ENCODE measurements at regions not wholly inside any gene's neighbourhood (a gene's known extent, or its start where the extent isn't known, plus 50 kb on each side); places are given as distances from the start of the nearest gene placed in this dataset.

DNA sequence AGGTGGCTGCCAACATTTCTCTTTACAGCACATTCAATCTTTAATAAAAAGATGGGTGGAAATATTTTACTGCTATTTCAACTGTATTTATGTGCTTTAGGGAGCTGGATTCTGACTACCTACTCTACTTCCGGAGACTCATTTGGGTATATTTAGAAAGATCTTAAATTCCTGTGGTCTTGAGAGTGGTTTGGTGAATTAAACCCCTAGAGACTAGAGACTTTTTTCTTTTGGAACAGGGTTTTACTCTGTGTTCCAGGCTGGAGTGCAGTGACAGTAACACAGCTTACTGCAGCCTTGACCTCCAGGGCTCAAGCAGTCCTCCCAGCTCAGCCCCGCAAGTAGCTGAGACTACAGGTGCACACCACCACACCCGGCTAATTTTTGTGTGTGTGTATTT, 79.0 kb upstream of the HABP2 start:
- Histone ChIP-seq H3K4me3 (no peak overlapping the region), H3K27me3 (ENCODE audit: control insufficient read depth in 2 of 2, insufficient read depth in 2 of 2, low read length in 2 of 2) (no peaks in the 10 kb centered on the region; a peak in 1 of 5 replicates), H3K79me2 (ENCODE audit: control insufficient read depth, insufficient read depth, low read length) (no peaks in the 10 kb centered on the region), H4K20me1 (replicated peaks; ENCODE audit: control insufficient read depth, insufficient read depth, low read length) (no peaks in the 10 kb centered on the region), H3K36me3 (ENCODE audit: control insufficient read depth, insufficient read depth, low read length) (no peaks in the 10 kb centered on the region), H3K9ac (ENCODE audit: insufficient read depth in 1 of 2, low read depth in 2 of 2, low read length in 2 of 2) (no peak overlapping the region), H3K27ac (ENCODE audit: extremely low read depth, low read depth, low read length) (no peak overlapping the region), H3K4me1 (replicated peaks in 1 of 2; ENCODE audit: control insufficient read depth in 2 of 2, insufficient read depth in 2 of 2, low read length in 2 of 2) (no peaks in the 10 kb centered on the region), H2AFZ (ENCODE audit: low read depth, low read length) (no peak overlapping the region), H3K9me3 (replicated peaks; ENCODE audit: control insufficient read depth, insufficient read depth, low read depth, low read length) (no peaks in the 10 kb centered on the region), H3K9me1 (ENCODE audit: control insufficient read depth, insufficient read depth, low read length) (no peaks in the 10 kb centered on the region), H3K4me2 (ENCODE audit: insufficient read depth, low read length) (no peak overlapping the region)
- ATAC-seq (no peak), FAIRE-seq (no peak), DNase-seq (ENCODE audit: extremely low read depth in 1 of 4, low spot score in 3 of 4) (no peak)
- no TSS peak for BruUV-seq (replicated peaks)
- CTCF ChIA-PET (ENCODE audit: low intra/inter-chr PET ratio), result no interaction called here
- in situ Hi-C loops (cut with MboI) (no loop called here), intact Hi-C loops (cut with micrococcal nuclease) (no loop called here)
- TF ChIP-seq HDAC3 (IDR thresholded peaks at IDR 0.05; ENCODE audit: borderline replicate concordance, partially characterized antibody) (no peak), SRF (CRISPR knock-in tag; IDR thresholded peaks at IDR 0.05) (no peak), ELF1 (tag; IDR thresholded peaks at IDR 0.05) (no peak), MIER1 (IDR thresholded peaks at IDR 0.05; ENCODE audit: low read depth) (no peak), NR1H2 (CRISPR knock-in tag; IDR thresholded peaks at IDR 0.05) (no peak), SREBF1 (IDR thresholded peaks at IDR 0.05; ENCODE audit: borderline replicate concordance, low read depth, low read length) (no peak), ZNF165 (CRISPR knock-in tag; IDR thresholded peaks at IDR 0.05; ENCODE audit: borderline replicate concordance) (no peak)
- POLR2A ChIA-PET, result interaction anchor here (0.7 kb wide), 1 partner anchor 13 kb away, joined by 3 read pairs; no protein-coding TSS in a partner anchor
- 0% methylated on average over 2 of the region's 3 CpGs for WGBS (ENCODE audit: insufficient coverage, low coverage, missing lambda C conversion rate)

GRCh38 chr10:113474752-113475151, 78.1 kb upstream of the HABP2 start:
- ATAC-seq, result no peak
- H3K79me2 ChIP-seq (ENCODE audit: control insufficient read depth, insufficient read depth, low read length), result no peaks in the 10 kb centered on the region
- in situ Hi-C loops (cut with MboI), result no loop called here

More at GRCh38 chr10:113474752-113475151, 78.1 kb upstream of the HABP2 start:
- CTCF ChIA-PET (ENCODE audit: low intra/inter-chr PET ratio), result no interaction called here
- intact Hi-C loops (cut with micrococcal nuclease), result no loop called here
- no peaks in the 10 kb centered on the region; a peak in 1 of 5 replicates for H3K27me3 ChIP-seq (ENCODE audit: control insufficient read depth in 2 of 2, insufficient read depth in 2 of 2, low read length in 2 of 2)
- H3K4me2 ChIP-seq (ENCODE audit: insufficient read depth, low read length), result no peak overlapping the region
- no peak for FAIRE-seq
- H3K4me3 ChIP-seq, result no peak overlapping the region
- H4K20me1 ChIP-seq (replicated peaks; ENCODE audit: control insufficient read depth, insufficient read depth, low read length), result no peaks in the 10 kb centered on the region
- no peak overlapping the region for H3K27ac ChIP-seq (ENCODE audit: extremely low read depth, low read depth, low read length)
- no peaks in the 10 kb centered on the region for H3K9me1 ChIP-seq (ENCODE audit: control insufficient read depth, insufficient read depth, low read length)
- POLR2A ChIA-PET, result interaction anchor here (0.6 to 0.8 kb wide), 2 partner anchors 20 to 173 kb away, joined by 3 read pairs; no protein-coding TSS in a partner anchor
- no peak overlapping the region for H2AFZ ChIP-seq (ENCODE audit: low read depth, low read length)
- no peaks in the 10 kb centered on the region for H3K36me3 ChIP-seq (ENCODE audit: control insufficient read depth, insufficient read depth, low read length)
- DNase-seq (ENCODE audit: extremely low read depth in 1 of 4, low spot score in 3 of 4), result no peak
- 7% methylated on average over 2 of the region's 2 CpGs for WGBS (ENCODE audit: insufficient coverage, low coverage, missing lambda C conversion rate)
- TF ChIP-seq NCOA6 (IDR thresholded peaks at IDR 0.05) (no peak), LARP7 (IDR thresholded peaks at IDR 0.05) (no peak), HMGXB4 (CRISPR knock-in tag; IDR thresholded peaks at IDR 0.05) (no peak), ETS2 (tag; IDR thresholded peaks at IDR 0.05; ENCODE audit: borderline replicate concordance, poor library complexity, severe bottlenecking) (no peak)
- H3K9ac ChIP-seq (ENCODE audit: insufficient read depth in 1 of 2, low read depth in 2 of 2, low read length in 2 of 2), result no peak overlapping the region
- BruUV-seq (replicated peaks), result no TSS peak
- no peaks in the 10 kb centered on the region for H3K4me1 ChIP-seq (replicated peaks in 1 of 2; ENCODE audit: control insufficient read depth in 2 of 2, insufficient read depth in 2 of 2, low read length in 2 of 2)
- H3K9me3 ChIP-seq (replicated peaks; ENCODE audit: control insufficient read depth, insufficient read depth, low read depth, low read length), result no peaks in the 10 kb centered on the region

Measured in K562 (cell line).